HCT116 (cell line): ENCODE measurements at regions not wholly inside any gene's neighbourhood (a gene's known extent, or its start where the extent isn't known, plus 50 kb on each side); places are given as distances from the start of the nearest gene placed in this dataset.

Experiments used
- ATAC-seq: fragments of 200-7000 bp; cut with Tn5 transposase; 2 replicates; pipeline ENCODE4 v1.9.1; 2020; ENCODE audit warnings: mild to moderate bottlenecking, moderate library complexity
- BruUV-seq: library from RNA; stranded (reverse); fragments of 400-500 nt; replicated peaks from 2 replicates; lab custom pipeline; 2021; lab: Mats Ljungman, UMichigan
- CTCF ChIA-PET: fragments of 300-600 bp; sonication (Branson Sonifier 250); formaldehyde crosslinking; loops from one replicate; lab custom pipeline; 2021; ENCODE audit warnings: antibody characterized with exemption; lab: Charles Lee
- POLR2A ChIA-PET: fragments of 300-600, 350-600 bp; sonication (Branson Sonifier 250); formaldehyde crosslinking; loops from one replicate; lab custom pipeline; 2021; ENCODE audit warnings: antibody characterized with exemption; lab: Charles Lee
- RAD21 ChIA-PET, 2 experiments: fragments of 300-600 bp; sonication (Branson Sonifier 250); formaldehyde crosslinking; loops; one replicate each; lab custom pipeline; 2023; ENCODE audit warnings: low total read pairs in 2 of 2; ENCODE audit not compliant: uncharacterized antibody in 2 of 2, unreplicated experiment in 2 of 2, low non-redundant PET in 1 of 2; lab: Charles Lee
- DNase-seq: peaks from one replicate; pipeline ENCODE4 v3.0.0-alpha.2; 2010; ENCODE audit warnings: low read depth, low spot score
- H2AFZ ChIP-seq: fragments of 200-600 bp; shearing (Covaris generic), sonication (generic); 2 replicates; pipeline ENCODE4 v1.6.1; 2017; ENCODE audit warnings: low read depth, mixed run types, mixed read lengths, antibody characterized with exemption, low read length; ENCODE audit not compliant: poor library complexity, severe bottlenecking
- H3K27ac ChIP-seq: 2 replicates; pipeline ENCODE4 v1.5.1; 2012; ENCODE audit warnings: low read depth, low read length
- H3K27me3 ChIP-seq: fragments of 200-600 bp; sonication (generic); 2 replicates; pipeline ENCODE4 v1.6.1; 2016; ENCODE audit warnings: mixed run types, low read length, mixed read lengths; ENCODE audit not compliant: insufficient read depth
- H3K36me3 ChIP-seq, 2 experiments: fragments of 200-500 bp in 1 of 2; fragments of 200-600 bp in 1 of 2; sonication (Bioruptor generic) in 1 of 2; sonication (generic) in 1 of 2; 2 replicates each; pipeline versions ENCODE4 v1.5.1 to v1.6.1; 2014 to 2016; ENCODE audit warnings: low read length in 2 of 2, inconsistent platforms in 1 of 2, mixed read lengths in 1 of 2, mixed run types in 1 of 2; ENCODE audit not compliant: insufficient read depth in 2 of 2, control insufficient read depth in 1 of 2
- H3K4me1 ChIP-seq, 2 experiments: fragments of 200-600 bp in 1 of 2; sonication (generic) in 1 of 2; 2 replicates each; pipeline versions ENCODE4 v1.5.1 to v1.6.1; 2012 to 2017; ENCODE audit warnings: low read length in 2 of 2, inconsistent platforms in 1 of 2, mild to moderate bottlenecking in 1 of 2, mixed read lengths in 1 of 2, mixed run types in 1 of 2, moderate library complexity in 1 of 2; ENCODE audit not compliant: insufficient read depth in 2 of 2, control insufficient read depth in 1 of 2
- H3K4me2 ChIP-seq: fragments of 200-600 bp; sonication (generic); 2 replicates; pipeline ENCODE4 v1.6.1; 2017; ENCODE audit warnings: mixed run types, low read length, mixed read lengths
- H3K4me3 ChIP-seq, 2 experiments: fragments of 200-600 bp in 1 of 2; sonication (generic) in 1 of 2; replicated peaks in 1 of 2; 2 replicates each; pipeline ENCODE4 v1.5.1; 2011 to 2016; ENCODE audit warnings: low read length in 2 of 2, control low read depth in 1 of 2, low read depth in 1 of 2, mild to moderate bottlenecking in 1 of 2, mixed read lengths in 1 of 2, mixed run types in 1 of 2
- H3K79me2 ChIP-seq: fragments of 200-600 bp; sonication (generic); 2 replicates; pipeline ENCODE4 v1.6.1; 2017; ENCODE audit warnings: mild to moderate bottlenecking, mixed run types, low read length, moderate library complexity, mixed read lengths; ENCODE audit not compliant: insufficient read depth
- H3K9ac ChIP-seq: fragments of 200-600 bp; sonication (generic); 2 replicates; pipeline ENCODE4 v1.6.1; 2016; ENCODE audit warnings: low read length, mixed read lengths
- H3K9me2 ChIP-seq: fragments of 200-600 bp; sonication (generic), shearing (Covaris generic); 2 replicates; pipeline ENCODE4 v1.6.1; 2017; ENCODE audit warnings: mixed run types, mild to moderate bottlenecking, moderate library complexity; ENCODE audit not compliant: insufficient read depth
- H3K9me3 ChIP-seq, 2 experiments: fragments of 200-500 bp in 1 of 2; fragments of 200-600 bp in 1 of 2; sonication (Bioruptor generic) in 1 of 2; sonication (generic) in 1 of 2; 2 replicates each; pipeline ENCODE4 v1.6.1; 2014 to 2017; ENCODE audit warnings: low read length in 2 of 2, mixed read lengths in 2 of 2, inconsistent platforms in 1 of 2, low read depth in 1 of 2, mild to moderate bottlenecking in 1 of 2, mixed run types in 1 of 2, moderate library complexity in 1 of 2; ENCODE audit not compliant: control insufficient read depth in 1 of 2, insufficient read depth in 1 of 2
- H4K20me1 ChIP-seq: fragments of 200-600 bp; sonication (generic), shearing (Covaris generic); 2 replicates; pipeline ENCODE4 v1.6.1; 2017; ENCODE audit warnings: mixed run types, mild to moderate bottlenecking, moderate library complexity; ENCODE audit not compliant: insufficient read depth
- CBX3 ChIP-seq: IDR thresholded peaks from 2 replicates; pipeline ENCODE4 v1.6.1; 2012; ENCODE audit warnings: low read depth
- CEBPB ChIP-seq: IDR thresholded peaks from 2 replicates; pipeline ENCODE4 v1.6.1; 2012; ENCODE audit warnings: low read depth
- ELF1 ChIP-seq: IDR thresholded peaks from 2 replicates; pipeline ENCODE4 v1.6.1; 2012; ENCODE audit warnings: low read depth, borderline replicate concordance
- EZH2phosphoT487 ChIP-seq: fragments of 200-600 bp; IDR thresholded peaks from 2 replicates; pipeline ENCODE4 v1.6.1; 2018; ENCODE audit warnings: antibody characterized with exemption, borderline replicate concordance
- JUND ChIP-seq: IDR thresholded peaks from 2 replicates; pipeline ENCODE4 v1.6.1; 2012
- POLR2AphosphoS5 ChIP-seq: IDR thresholded peaks from 2 replicates; pipeline ENCODE4 v1.6.1; 2011; ENCODE audit warnings: mild to moderate bottlenecking, low read depth, low read length, moderate library complexity
- RAD21 ChIP-seq: IDR thresholded peaks from 2 replicates; pipeline ENCODE4 v1.6.1; 2012; ENCODE audit warnings: low read depth, mild to moderate bottlenecking
- REST ChIP-seq: IDR thresholded peaks from 2 replicates; pipeline ENCODE4 v1.6.1; 2012; ENCODE audit warnings: low read depth
- SIN3A ChIP-seq: IDR thresholded peaks from 2 replicates; pipeline ENCODE4 v1.6.1; 2012; ENCODE audit warnings: low read depth
- SRF ChIP-seq: IDR thresholded peaks from 2 replicates; pipeline ENCODE4 v1.6.1; 2012; ENCODE audit warnings: low read depth
- TCF7L2 ChIP-seq: IDR thresholded peaks from 2 replicates; pipeline ENCODE4 v1.7.0; 2011; ENCODE audit warnings: borderline replicate concordance, inconsistent platforms; ENCODE audit not compliant: insufficient read depth, insufficient read length; ENCODE audit errors: extremely low read depth
- ZBTB33 ChIP-seq: IDR thresholded peaks from 2 replicates; pipeline ENCODE4 v1.6.1; 2011; ENCODE audit warnings: mild to moderate bottlenecking, low read length, moderate library complexity; ENCODE audit not compliant: insufficient replicate concordance; ENCODE audit errors: extremely low read depth
- ZNF274 ChIP-seq: fragments of 200-500 bp; sonication (Bioruptor generic); IDR thresholded peaks from 2 replicates; pipeline ENCODE4 v1.6.1; 2014; ENCODE audit warnings: mild to moderate bottlenecking, low read depth, low read length, inconsistent platforms
- intact Hi-C: fragments of 100-400 bp; cut with micrococcal nuclease; formaldehyde crosslinking; loops from 2 replicates; pipeline ENCODE4 v1.10.0; 2022

GRCh38 chr14:86086962-86087361 is 557.0 kb downstream of the FLRT2 start:
- no peaks in the 10 kb centered on the region for H4K20me1 ChIP-seq
- ChIA-PET POLR2A (no interaction called here), RAD21 (no interaction called here), CTCF (no interaction called here)
- H3K36me3 ChIP-seq, result no peaks in the 10 kb centered on the region
- DNase-seq (no peak), ATAC-seq (no peak)
- no peak overlapping the region for H3K9ac ChIP-seq
- peaks cover 3 to 13% of the 10 kb centered on the region in 2 experiments; a peak in 2 of 4 replicates for H3K9me3 ChIP-seq
- no peaks in the 10 kb centered on the region for H3K79me2 ChIP-seq
- H3K27ac ChIP-seq, result no peak overlapping the region
- H3K4me2 ChIP-seq, result no peak overlapping the region
- no peaks in the 10 kb centered on the region for H3K27me3 ChIP-seq
- H3K9me2 ChIP-seq, result no peaks in the 10 kb centered on the region
- H3K4me1 ChIP-seq, result no peaks in the 10 kb centered on the region
- H2AFZ ChIP-seq, result no peak overlapping the region
- BruUV-seq, result no TSS peak
- TF ChIP-seq CEBPB, result no peak
- TF ChIP-seq TCF7L2, result no peak
- no peak for TF ChIP-seq JUND
- TF ChIP-seq SIN3A, result no peak
- no peak for TF ChIP-seq REST
- TF ChIP-seq RAD21, result no peak
- no peak for TF ChIP-seq SRF
- no peak overlapping the region for H3K4me3 ChIP-seq
- intact Hi-C loops, result no loop called here

GRCh38 chr14:86084097-86084496 is 554.2 kb downstream of the FLRT2 start:
- CTCF ChIA-PET, result no interaction called here
- no peak for TF ChIP-seq SRF
- no peak for TF ChIP-seq EZH2phosphoT487
- no peak for TF ChIP-seq CBX3
- TF ChIP-seq CEBPB, result no peak
- TF ChIP-seq ZNF274, result no peak
- TF ChIP-seq SIN3A, result no peak
- TF ChIP-seq TCF7L2, result no peak
- TF ChIP-seq POLR2AphosphoS5, result no peak
- TF ChIP-seq ELF1, result no peak
- TF ChIP-seq ZBTB33, result no peak

More at GRCh38 chr14:86084097-86084496, 554.2 kb downstream of the FLRT2 start:
- ChIA-PET POLR2A (no interaction called here), RAD21 (no interaction called here)
- no peak for ATAC-seq
- intact Hi-C loops, result no loop called here
- Histone ChIP-seq H3K79me2 (no peaks in the 10 kb centered on the region), H3K27ac (no peak overlapping the region), H3K36me3 (no peaks in the 10 kb centered on the region), H2AFZ (no peak overlapping the region), H3K4me2 (no peak overlapping the region), H4K20me1 (no peaks in the 10 kb centered on the region), H3K9me2 (no peaks in the 10 kb centered on the region), H3K4me1 (no peaks in the 10 kb centered on the region), H3K27me3 (no peaks in the 10 kb centered on the region), H3K4me3 (no peak overlapping the region), H3K9me3 (peaks cover 8 to 17% of the 10 kb centered on the region in 2 experiments; a peak in 2 of 4 replicates), H3K9ac (no peak overlapping the region)
- no peak for DNase-seq
- BruUV-seq, result no TSS peak
